ENCODE measurements at regions not wholly inside any gene's neighbourhood (a gene's known extent, or its start where the extent isn't known, plus 50 kb on each side); places are given as distances from the start of the nearest gene placed in this dataset.

GRCh38 chr11:98137437-98137836 is 883.3 kb upstream of the CNTN5 start:
- Histone ChIP-seq H3K4me3 (no peak overlapping the region), H3K27ac (no peak overlapping the region), H3K36me3 (no peaks in the 10 kb centered on the region), H3K4me1 (no peaks in the 10 kb centered on the region), H3K27me3 (ENCODE audit: low read depth) (no peaks in the 10 kb centered on the region), H3K9me3 (no peaks in the 10 kb centered on the region)
- DNase-seq (no peak), ATAC-seq (no peak)
- intact Hi-C loops (cut with DNase I), result no loop called here
- TF ChIP-seq, protein P1, sequence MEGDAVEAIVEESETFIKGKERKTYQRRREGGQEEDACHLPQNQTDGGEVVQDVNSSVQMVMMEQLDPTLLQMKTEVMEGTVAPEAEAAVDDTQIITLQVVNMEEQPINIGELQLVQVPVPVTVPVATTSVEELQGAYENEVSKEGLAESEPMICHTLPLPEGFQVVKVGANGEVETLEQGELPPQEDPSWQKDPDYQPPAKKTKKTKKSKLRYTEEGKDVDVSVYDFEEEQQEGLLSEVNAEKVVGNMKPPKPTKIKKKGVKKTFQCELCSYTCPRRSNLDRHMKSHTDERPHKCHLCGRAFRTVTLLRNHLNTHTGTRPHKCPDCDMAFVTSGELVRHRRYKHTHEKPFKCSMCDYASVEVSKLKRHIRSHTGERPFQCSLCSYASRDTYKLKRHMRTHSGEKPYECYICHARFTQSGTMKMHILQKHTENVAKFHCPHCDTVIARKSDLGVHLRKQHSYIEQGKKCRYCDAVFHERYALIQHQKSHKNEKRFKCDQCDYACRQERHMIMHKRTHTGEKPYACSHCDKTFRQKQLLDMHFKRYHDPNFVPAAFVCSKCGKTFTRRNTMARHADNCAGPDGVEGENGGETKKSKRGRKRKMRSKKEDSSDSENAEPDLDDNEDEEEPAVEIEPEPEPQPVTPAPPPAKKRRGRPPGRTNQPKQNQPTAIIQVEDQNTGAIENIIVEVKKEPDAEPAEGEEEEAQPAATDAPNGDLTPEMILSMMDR (IDR thresholded peaks at IDR 0.05), result no peak

- intact Hi-C loops (cut with DNase I), result no loop called here
- no peaks in the 10 kb centered on the region for H3K27me3 ChIP-seq (ENCODE audit: low read depth)
- no peaks in the 10 kb centered on the region for H3K9me3 ChIP-seq
- H3K36me3 ChIP-seq, result no peaks in the 10 kb centered on the region
- no peak overlapping the region for H3K4me3 ChIP-seq
- no peak for ATAC-seq
- H3K27ac ChIP-seq, result no peak overlapping the region
- no peak for DNase-seq
- no peaks in the 10 kb centered on the region for H3K4me1 ChIP-seq
- TF ChIP-seq, protein P1 (IDR thresholded peaks at IDR 0.05), result no peak
Measured at GRCh38 chr11:98143661-98144060, 877.1 kb upstream of the CNTN5 start.

DNA sequence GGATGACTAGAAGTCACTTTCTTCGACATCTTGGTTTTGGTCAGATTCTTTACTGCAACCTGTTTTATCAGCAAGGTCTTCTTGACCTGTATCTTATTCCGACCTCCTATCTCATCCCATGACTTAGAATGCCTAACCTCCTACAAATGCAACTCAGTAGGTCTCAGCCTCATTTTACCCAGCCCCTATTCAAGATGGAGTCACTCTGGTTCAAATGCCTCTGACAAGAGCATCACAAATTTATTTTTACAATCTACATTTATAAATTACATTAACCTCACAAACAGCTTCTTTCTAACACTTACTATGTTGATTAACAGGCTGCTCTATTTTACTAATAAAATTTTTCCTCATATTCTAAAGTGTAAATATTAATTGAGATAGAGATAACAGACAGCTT is 867.0 kb upstream of the CNTN5 start:
- H3K9me3 ChIP-seq, result no peaks in the 10 kb centered on the region
- no peaks in the 10 kb centered on the region for H3K4me1 ChIP-seq
- no peaks in the 10 kb centered on the region for H3K27me3 ChIP-seq (ENCODE audit: low read depth)
- H3K4me3 ChIP-seq, result no peak overlapping the region
- no peak for ATAC-seq
- no peak for DNase-seq
- H3K27ac ChIP-seq, result no peak overlapping the region
- TF ChIP-seq, protein P1 (IDR thresholded peaks at IDR 0.05), result no peak
- no peaks in the 10 kb centered on the region for H3K36me3 ChIP-seq
- intact Hi-C loops (cut with DNase I), result no loop called here

GRCh38 chr11:98155696-98156095 is 865.1 kb upstream of the CNTN5 start:
- no peak overlapping the region for H3K27ac ChIP-seq
- ATAC-seq (no peak), DNase-seq (no peak)
- H3K4me1 ChIP-seq, result no peaks in the 10 kb centered on the region
- intact Hi-C loops (cut with DNase I), result no loop called here
- H3K36me3 ChIP-seq, result no peaks in the 10 kb centered on the region
- no peaks in the 10 kb centered on the region for H3K9me3 ChIP-seq
- H3K27me3 ChIP-seq (ENCODE audit: low read depth), result no peaks in the 10 kb centered on the region
- TF ChIP-seq, protein P1 (IDR thresholded peaks at IDR 0.05), result no peak
- no peak overlapping the region for H3K4me3 ChIP-seq

GRCh38 chr11:98177925-98178324 is 842.8 kb upstream of the CNTN5 start:
- DNase-seq (no peak), ATAC-seq (no peak)
- TF ChIP-seq, protein P1 (IDR thresholded peaks at IDR 0.05), result no peak
- Histone ChIP-seq H3K27ac (no peak overlapping the region), H3K4me3 (no peak overlapping the region), H3K9me3 (no peaks in the 10 kb centered on the region), H3K27me3 (ENCODE audit: low read depth) (no peaks in the 10 kb centered on the region), H3K36me3 (no peaks in the 10 kb centered on the region), H3K4me1 (no peaks in the 10 kb centered on the region)
- intact Hi-C loops (cut with DNase I), result no loop called here

- Histone ChIP-seq H3K9me3 (no peaks in the 10 kb centered on the region), H3K4me1 (no peaks in the 10 kb centered on the region), H3K27me3 (ENCODE audit: low read depth) (no peaks in the 10 kb centered on the region), H3K27ac (no peak overlapping the region), H3K4me3 (no peak overlapping the region), H3K36me3 (no peaks in the 10 kb centered on the region)
- DNase-seq (no peak), ATAC-seq (no peak)
- intact Hi-C loops (cut with DNase I), result no loop called here
- TF ChIP-seq, protein P1 (IDR thresholded peaks at IDR 0.05), result no peak
Measured at GRCh38 chr11:98180511-98180910, 840.2 kb upstream of the CNTN5 start.
